NOMO-1 (cell line): ENCODE measurements at regions not wholly inside any gene's neighbourhood (a gene's known extent, or its start where the extent isn't known, plus 50 kb on each side); places are given as distances from the start of the nearest gene placed in this dataset.

Experiments used
- DNase-seq, 2 experiments: peaks; one replicate each; lab custom pipeline; 2025; ENCODE audit not compliant: unreplicated experiment in 2 of 2; lab: John Stamatoyannopoulos, UW

GRCh38 chr13:109381546-109382180, 404.7 kb downstream of the IRS2 start:
- DNase-seq, result no peak

DNA sequence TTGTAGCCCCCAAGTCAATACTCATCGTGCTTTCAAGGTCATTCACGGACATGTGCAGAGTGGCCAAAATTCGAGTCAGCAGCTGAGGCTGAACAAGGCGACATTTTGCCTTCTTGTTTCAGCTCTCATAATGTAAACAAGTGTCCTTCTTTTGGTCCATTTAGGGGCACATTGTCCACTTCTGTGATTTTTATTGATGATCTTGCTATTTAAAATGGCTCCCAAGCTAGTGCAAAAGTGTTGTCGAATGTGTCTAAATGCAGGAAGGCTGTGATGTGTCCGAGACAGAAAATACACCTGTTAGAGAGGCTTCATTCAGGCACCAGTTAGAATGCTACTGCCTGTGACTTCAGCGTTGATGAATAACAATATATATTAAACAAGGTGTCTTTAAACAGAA, 405.9 kb downstream of the IRS2 start:
- DNase-seq, result no peak

GRCh38 chr13:109379930-109380329, 406.5 kb downstream of the IRS2 start:
- no peak for DNase-seq

GRCh38 chr13:109376936-109377335, 409.4 kb downstream of the IRS2 start:
- no peak for DNase-seq

DNA sequence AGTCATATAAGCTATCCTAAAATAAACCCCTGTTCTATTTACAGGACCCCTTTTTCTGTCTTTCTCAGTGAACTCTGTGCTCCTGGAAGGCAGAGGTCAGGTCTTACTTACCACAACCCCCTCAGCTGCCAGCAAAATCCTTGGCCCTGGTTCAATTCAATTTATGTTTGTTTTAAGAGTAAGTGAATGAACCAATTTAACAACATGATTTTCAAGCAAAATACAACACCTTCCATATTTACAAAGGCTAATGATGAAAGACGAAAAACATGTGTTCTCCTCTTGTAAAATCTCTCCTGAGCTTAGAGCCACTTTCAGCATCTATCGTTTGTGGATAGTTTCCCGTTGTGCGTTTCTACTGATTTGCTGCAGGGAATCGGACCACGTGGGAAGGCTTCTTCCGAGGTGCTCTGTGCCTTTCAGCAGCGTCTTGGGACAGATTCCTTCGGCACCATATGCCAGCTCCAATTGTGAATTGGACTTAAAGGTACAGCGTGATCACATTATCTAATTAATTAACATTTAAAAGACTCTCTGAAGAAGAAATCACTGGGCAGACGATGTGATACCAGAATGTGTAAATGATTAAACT, 411.7 kb downstream of the IRS2 start:
- no peak for DNase-seq

- no peak for DNase-seq
These were observed 413.7 kb downstream of the IRS2 start for GRCh38 chr13:109372666-109373065.

DNA sequence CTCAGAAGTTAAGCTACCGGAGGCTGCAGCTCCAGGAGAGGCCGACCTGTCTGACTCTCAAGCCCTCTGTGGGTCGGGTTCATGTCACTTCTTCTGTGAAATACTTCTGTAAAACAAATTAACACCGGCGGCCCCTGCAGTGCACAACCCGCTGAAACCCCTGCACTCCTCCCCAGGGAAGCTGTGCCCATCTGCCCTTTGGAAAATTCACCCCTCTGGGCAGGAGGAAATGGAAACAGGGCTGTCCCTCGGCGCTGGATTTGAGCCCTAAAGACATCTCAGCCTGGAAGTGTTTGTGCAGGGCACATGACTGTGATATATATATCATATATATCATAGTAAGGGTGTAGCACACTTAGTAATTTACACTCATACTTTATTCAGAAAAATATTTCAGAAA, 415.3 kb downstream of the IRS2 start:
- DNase-seq, result no peak

DNA sequence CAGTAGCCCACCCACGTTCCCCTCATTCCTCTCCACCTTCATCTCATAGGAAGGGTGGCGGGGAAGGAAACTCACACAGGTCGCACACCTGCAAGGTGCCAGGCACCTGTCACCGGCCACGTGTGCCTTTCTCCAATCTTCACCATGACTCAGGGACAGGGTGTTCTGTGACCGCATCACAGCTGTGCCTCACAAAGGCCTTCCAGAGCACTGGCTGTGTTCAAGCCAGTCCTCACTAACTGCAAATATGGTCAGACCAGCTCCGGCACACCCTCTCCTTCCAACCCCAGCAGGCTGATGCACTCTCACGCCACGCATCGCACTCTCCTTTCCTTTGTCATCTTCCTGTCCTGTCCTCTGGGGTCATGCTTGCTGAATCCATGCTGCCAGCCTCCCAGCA, 415.9 kb downstream of the IRS2 start:
- DNase-seq, result no peak

DNA sequence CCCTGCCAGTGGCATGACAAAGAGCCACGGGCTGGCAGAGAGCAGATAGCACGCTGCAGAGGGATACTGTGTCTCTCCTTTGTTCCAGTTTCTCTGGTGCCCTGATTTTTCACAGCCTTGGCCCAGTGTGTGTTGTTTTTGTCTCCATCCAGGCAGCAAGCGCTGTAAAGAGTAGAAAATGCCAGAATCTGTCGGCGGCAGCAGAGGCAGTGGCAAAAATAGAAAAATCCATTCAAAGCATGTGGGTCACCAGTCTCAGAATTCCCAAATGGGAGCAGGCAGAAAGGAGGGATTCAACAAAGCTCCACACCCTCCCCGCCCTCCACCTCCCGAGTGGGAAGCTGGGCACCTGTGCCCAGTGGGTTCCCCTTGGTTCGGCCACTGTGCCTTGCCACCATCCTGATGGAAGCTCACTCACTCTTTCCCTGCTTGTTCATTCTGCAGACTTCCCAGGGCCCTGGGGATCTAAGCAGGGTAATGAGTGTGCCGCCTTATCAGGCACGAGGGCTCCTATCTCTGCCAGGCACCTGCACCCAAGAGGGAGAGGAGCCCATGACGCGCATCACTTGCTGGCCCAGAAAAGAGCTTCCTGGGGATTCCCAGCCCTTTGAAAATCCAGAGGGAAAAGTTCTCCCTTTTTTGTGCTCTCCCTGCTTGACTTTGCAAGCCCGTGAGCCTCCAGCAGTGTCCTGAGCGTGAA, 416.9 kb downstream of the IRS2 start:
- no peak for DNase-seq

- DNase-seq, result no peak
These were observed 418.2 kb downstream of the IRS2 start for GRCh38 chr13:109368230-109368629.

DNA sequence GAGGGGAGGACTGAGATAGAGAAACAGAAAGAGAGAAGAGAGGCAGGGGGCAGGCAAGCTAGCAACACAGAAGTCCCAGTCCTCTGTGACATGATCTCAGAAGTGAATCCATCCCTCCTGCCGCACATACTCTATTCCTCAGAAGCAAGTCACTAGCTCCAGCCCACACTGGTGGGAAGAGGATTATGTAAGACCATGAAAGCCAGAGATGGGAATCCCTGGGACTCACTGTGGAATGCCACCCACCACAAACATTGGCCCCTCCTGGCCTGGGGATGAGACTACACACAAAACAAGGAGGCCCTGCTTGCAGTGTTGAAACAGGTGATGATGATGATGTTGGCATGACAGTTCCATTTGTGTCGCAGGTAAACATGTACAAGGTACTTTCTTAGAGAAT, 419.9 kb downstream of the IRS2 start:
- no peak for DNase-seq

- DNase-seq, result no peak
These were observed 423.0 kb downstream of the IRS2 start for GRCh38 chr13:109363431-109363830.

GRCh38 chr13:109362616-109363015, 423.8 kb downstream of the IRS2 start:
- no peak for DNase-seq

DNA sequence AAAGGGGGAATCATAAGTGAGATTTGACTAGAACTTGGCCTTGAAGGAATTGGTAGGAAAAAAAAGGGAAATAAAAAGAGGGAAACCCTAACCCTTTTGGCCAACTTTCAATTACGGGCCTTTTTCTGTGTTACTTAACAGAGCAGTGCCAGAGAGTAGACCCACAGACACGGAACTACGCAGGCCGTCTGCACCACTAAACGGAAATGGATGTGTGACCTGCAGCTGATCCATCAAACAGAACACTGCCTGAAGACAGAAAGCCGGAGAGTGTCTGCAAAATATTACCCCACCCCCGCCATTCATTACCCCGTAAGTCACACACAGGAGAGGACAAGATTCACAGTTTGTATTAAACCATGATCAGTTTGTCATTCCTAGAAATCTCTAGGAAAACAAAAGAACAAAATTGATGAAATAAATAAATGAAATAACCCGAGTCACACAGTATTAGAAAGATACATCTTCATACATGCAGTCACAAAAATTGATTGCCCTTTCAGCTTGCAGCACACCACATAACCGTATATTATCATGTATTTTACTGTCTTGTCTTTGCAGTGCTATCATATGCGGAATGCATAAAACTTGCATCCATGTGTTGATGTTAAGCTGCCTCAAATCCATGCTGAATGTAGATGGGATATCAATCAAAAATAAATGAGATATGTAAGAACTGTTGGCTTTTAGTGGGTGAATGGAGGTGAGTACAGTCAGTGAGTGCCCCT, 424.7 kb downstream of the IRS2 start:
- peak; percentile 74 to 91 for DNase-seq

GRCh38 chr13:109357751-109358471, 428.5 kb downstream of the IRS2 start:
- DNase-seq, result no peak

DNA sequence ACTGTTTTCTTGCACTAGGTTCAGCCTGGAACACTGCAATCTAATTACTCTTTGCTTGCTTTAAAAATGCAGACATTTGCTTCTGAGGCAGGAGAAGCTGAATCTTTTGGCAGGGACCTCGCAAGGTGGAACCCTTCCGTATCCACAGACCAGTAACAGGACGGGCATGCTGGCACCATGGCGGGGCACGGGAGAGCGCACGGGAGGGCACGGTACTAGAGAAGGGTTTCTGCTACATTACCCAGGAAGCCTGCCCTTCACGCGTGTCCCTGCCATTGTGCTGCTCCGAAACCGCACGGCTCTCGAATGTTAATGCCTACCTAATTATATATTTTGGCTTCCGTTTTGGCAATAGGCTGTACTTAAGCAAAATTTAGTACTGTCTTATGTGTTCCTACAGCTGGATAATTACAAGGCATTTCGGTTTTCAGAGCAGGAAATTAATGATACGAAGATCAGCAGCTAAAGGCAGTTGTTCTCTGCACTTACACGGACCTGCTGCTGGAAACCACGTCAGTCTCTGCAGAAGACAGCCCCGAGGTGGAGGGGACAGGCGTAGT, 430.4 kb downstream of the IRS2 start:
- no peak for DNase-seq

- no peak for DNase-seq
These were observed 431.2 kb downstream of the IRS2 start for GRCh38 chr13:109355166-109355565.

DNA sequence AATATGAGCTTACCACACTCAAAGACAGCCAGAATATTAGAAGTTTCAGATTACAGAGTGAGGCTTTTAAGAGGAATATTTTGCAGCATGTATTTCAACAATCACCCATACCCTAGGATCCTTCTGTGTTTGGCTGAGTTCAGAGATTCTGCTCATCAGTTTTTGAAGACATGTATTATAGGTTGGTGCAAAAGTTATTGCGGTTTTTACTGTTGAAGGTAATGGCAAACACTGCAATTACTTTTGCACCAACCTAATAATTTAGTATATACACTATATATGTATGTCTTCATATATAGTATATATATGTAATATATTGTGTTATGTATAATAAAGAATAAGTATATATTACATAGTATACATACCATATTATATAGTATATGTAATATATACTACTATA, 435.1 kb downstream of the IRS2 start:
- DNase-seq, result no peak

DNA sequence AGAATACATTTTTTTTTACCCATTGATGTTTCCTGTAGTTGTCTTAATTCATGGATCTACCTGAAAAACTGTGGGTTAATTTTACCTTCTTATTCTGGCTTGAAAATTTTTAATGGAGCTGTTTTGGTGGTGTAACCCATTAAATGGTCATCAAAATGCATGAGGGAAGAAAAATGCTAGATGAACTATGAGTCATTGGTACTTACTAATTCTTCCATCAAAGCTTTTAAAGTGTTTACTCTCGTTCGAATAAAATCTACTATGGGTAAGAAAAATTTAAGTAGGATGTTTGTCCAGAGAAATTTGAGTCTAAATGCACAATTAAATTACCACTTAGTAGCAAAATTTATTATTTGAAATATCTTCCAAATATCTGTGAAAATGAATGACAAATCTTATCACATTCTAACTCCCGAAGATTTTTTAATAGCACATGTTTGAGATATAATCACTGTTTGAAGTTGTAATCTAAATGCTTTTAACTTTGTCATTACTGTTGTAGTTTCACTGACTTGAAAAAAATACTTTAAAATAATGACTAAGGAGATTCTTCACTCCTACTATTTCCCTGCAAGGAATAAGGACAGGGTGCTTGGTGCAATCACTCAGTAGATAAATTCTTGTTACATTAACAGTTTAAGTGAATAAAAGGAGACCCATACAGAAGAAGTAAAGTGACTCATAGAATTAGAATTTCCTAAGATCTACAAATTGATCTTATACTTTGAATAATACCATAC, 437.7 kb downstream of the IRS2 start:
- no peak for DNase-seq

DNA sequence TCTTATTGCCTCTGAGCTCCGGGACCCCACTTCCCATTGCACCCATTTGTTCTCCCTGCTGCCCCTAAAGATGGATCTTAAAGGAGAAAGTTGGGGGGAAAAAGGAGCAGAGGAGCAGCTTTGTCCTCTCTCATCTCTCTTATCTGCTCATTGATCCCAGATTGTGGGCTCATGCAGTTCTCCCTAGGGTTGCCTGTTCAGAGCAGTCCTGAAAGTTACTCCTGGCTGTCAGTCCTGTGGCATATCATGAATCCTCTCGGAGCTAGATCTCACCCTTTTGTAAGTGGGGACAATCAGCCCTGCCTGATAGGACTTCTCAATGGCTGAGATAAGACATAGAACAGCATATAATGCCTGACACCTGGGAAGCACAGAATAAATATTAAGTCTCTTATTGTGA, 440.3 kb downstream of the IRS2 start:
- DNase-seq, result no peak
